Fibroblast of mammary gland (primary cell): ENCODE measurements at regions not wholly inside any gene's neighbourhood (a gene's known extent, or its start where the extent isn't known, plus 50 kb on each side); places are given as distances from the start of the nearest gene placed in this dataset.
A peak's percentile ranks its signal among the peaks of the same experiment; 100 is the strongest.

Experiments
- DNase-seq: peaks from one replicate; pipeline ENCODE4 v3.0.0-alpha.2; 2010; ENCODE audit warnings: low read depth
- H3K4me3 ChIP-seq: 2 replicates; pipeline ENCODE4 v1.5.1; 2011; ENCODE audit warnings: low read depth, mild to moderate bottlenecking, low read length, moderate library complexity; ENCODE audit not compliant: control insufficient read depth
- CTCF ChIP-seq: conservative IDR thresholded peaks from 2 replicates; pipeline ENCODE4 v1.5.1; 2011; ENCODE audit warnings: low read depth, low read length, inconsistent platforms; ENCODE audit not compliant: control insufficient read depth, insufficient read depth

- TF ChIP-seq CTCF: no peak
- no peak for DNase-seq
- no peak overlapping the region for H3K4me3 ChIP-seq
These were observed 443.2 kb upstream of the AKR1E2 start for GRCh38 chr10:4382811-4383210.

- no peak for TF ChIP-seq CTCF
- no peak overlapping the region for H3K4me3 ChIP-seq
- DNase-seq: no peak
These were observed 452.4 kb upstream of the AKR1E2 start for GRCh38 chr10:4373612-4374011.

GRCh38 chr10:4373098-4373497 lies 452.9 kb upstream of the AKR1E2 start:
- DNase-seq: no peak
- H3K4me3 ChIP-seq: no peak overlapping the region
- no peak for TF ChIP-seq CTCF

- peak; percentile 100 for DNase-seq
- no peak for TF ChIP-seq CTCF
- no peak overlapping the region for H3K4me3 ChIP-seq
These were observed 453.4 kb upstream of the AKR1E2 start for GRCh38 chr10:4372601-4373000.

GRCh38 chr10:4371691-4372295 lies 454.2 kb upstream of the AKR1E2 start:
- no peak overlapping the region for H3K4me3 ChIP-seq
- no peak for TF ChIP-seq CTCF
- DNase-seq: no peak

GRCh38 chr10:4370376-4370775 lies 455.6 kb upstream of the AKR1E2 start:
- H3K4me3 ChIP-seq: no peak overlapping the region
- TF ChIP-seq CTCF: no peak
- peak; percentile 53 for DNase-seq

- TF ChIP-seq CTCF: no peak
- H3K4me3 ChIP-seq: no peak overlapping the region
- DNase-seq: no peak
These were observed 464.4 kb upstream of the AKR1E2 start for GRCh38 chr10:4361581-4361980.
